ENCODE measurements at regions not wholly inside any gene's neighbourhood (a gene's known extent, or its start where the extent isn't known, plus 50 kb on each side); places are given as distances from the start of the nearest gene placed in this dataset.

DNA sequence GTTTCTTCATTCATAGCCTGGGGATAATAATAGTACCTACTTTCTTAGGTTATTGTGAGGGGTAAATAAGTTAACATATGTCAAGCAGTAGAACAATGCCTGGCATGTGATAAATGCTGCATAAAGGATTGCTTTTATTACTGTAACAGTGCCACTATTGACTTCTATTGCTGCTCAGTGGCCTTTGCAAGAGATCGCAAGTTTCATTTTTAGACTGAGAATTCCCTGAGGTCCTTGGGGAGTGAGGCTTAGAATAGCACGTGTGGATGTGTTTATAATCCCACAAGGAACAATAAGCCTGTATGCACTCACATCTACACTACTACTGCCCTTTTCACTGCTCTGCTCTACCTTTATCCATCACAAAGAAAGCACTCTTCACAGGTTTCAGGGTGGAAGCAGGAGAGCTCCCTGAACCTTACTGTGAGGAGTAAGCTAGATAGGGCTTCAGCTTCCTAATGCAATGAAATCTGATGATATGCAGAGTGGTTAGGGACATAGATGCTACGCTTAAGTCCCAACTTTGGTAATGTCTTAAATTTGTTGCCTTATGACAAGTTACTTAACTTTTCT is 302.6 kb downstream of the SNAPC1 start (continued):
- TF ChIP-seq ETV5 (CRISPR knock-in tag; IDR thresholded peaks at IDR 0.05; ENCODE audit: borderline replicate concordance) = no peak
- TF ChIP-seq, protein P1, sequence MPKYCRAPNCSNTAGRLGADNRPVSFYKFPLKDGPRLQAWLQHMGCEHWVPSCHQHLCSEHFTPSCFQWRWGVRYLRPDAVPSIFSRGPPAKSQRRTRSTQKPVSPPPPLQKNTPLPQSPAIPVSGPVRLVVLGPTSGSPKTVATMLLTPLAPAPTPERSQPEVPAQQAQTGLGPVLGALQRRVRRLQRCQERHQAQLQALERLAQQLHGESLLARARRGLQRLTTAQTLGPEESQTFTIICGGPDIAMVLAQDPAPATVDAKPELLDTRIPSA (CRISPR knock-in tag; IDR thresholded peaks at IDR 0.05; ENCODE audit: borderline replicate concordance) = no peak
- no peak for TF ChIP-seq ZNF138 (CRISPR knock-in tag; IDR thresholded peaks at IDR 0.05; ENCODE audit: low read depth)
- TF ChIP-seq MEIS1 (CRISPR knock-in tag; IDR thresholded peaks at IDR 0.05; ENCODE audit: borderline replicate concordance) = no peak
- no peak for TF ChIP-seq ZNF567 (CRISPR knock-in tag; IDR thresholded peaks at IDR 0.05; ENCODE audit: borderline replicate concordance)
- TF ChIP-seq LCORL (IDR thresholded peaks at IDR 0.05) = no peak
- no peak for TF ChIP-seq LCORL (CRISPR knock-in tag; IDR thresholded peaks at IDR 0.05)

DNA sequence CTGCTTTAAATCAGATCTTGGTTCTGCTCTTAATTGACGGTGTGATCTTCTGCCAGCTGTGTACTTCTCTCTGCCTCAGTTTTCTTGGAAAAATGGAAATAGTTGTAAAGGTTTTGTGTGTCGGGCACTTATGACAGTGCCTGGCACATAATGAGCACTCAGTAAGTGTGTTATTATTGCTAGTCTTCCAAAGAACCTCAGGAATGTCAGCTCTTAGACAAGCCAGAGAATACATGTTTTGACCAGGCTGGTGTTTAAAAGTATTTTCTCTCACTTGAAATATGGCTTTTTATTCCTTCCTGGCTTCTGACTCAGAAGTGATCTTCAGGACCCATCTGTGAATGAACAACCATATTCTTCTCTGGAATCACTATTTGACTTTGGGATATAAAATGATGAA is 304.1 kb downstream of the SNAPC1 start:
- WGBS (ENCODE audit: low lambda C conversion rate) = 5% methylated on average over 2 of the region's 2 CpGs
- Histone ChIP-seq H3K4me1 (ENCODE audit: insufficient read depth, low read length) (no peaks in the 10 kb centered on the region), H3K36me3 (replicated peaks in 1 of 2; ENCODE audit: control insufficient read depth in 1 of 2, insufficient read depth in 2 of 2, low read length in 2 of 2) (no peaks in the 10 kb centered on the region), H3K9ac (ENCODE audit: insufficient read depth, low read depth, low read length) (no peak overlapping the region), H3K27me3 (ENCODE audit: control insufficient read depth in 1 of 2, insufficient read depth in 2 of 2, low read length in 2 of 2) (peaks cover 0 to 4% of the 10 kb centered on the region in 2 experiments; a peak in 1 of 5 replicates), H2AFZ (ENCODE audit: low read length) (no peak overlapping the region), H3K79me2 (ENCODE audit: insufficient read depth, low read length) (no peaks in the 10 kb centered on the region), H3K9me3 (ENCODE audit: low read length) (no peaks in the 10 kb centered on the region), H3K4me3 (replicated peaks in 1 of 3; ENCODE audit: insufficient read depth in 1 of 3, low read depth in 2 of 3, low read length in 3 of 3) (no peak overlapping the region), H3K27ac (ENCODE audit: extremely low read length, insufficient read depth, low read length) (no peak overlapping the region), H4K20me1 (ENCODE audit: insufficient read depth, low read length) (no peaks in the 10 kb centered on the region), H3K4me2 (ENCODE audit: low read depth, low read length) (no peak overlapping the region)
- BruUV-seq (replicated peaks) = no TSS peak
- no peak for DNase-seq (ENCODE audit: low spot score)
- ChIA-PET CTCF (ENCODE audit: low intra/inter-chr PET ratio, low total read pairs) (no interaction called here), POLR2A (no interaction called here)
- ATAC-seq = no peak
- intact Hi-C loops (cut with micrococcal nuclease; ENCODE audit: unreplicated experiment) (no loop called here), in situ Hi-C loops (cut with HindIII; ENCODE audit: extremely low pct_ligation_motif_present, low pct_unique_long_range_greater_than_20kb) (no loop called here)
- FAIRE-seq = no peak
- TF ChIP-seq, protein P2, sequence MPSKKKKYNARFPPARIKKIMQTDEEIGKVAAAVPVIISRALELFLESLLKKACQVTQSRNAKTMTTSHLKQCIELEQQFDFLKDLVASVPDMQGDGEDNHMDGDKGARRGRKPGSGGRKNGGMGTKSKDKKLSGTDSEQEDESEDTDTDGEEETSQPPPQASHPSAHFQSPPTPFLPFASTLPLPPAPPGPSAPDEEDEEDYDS (CRISPR knock-in tag; IDR thresholded peaks at IDR 0.05) = no peak
- TF ChIP-seq ZNF12 (CRISPR knock-in tag; IDR thresholded peaks at IDR 0.05) (no peak), NFAT5 (CRISPR knock-in tag; IDR thresholded peaks at IDR 0.05) (no peak), DBP (CRISPR knock-in tag; IDR thresholded peaks at IDR 0.05; ENCODE audit: not compliant biosample characterization) (no peak), ZNF382 (CRISPR knock-in tag; IDR thresholded peaks at IDR 0.05; ENCODE audit: borderline replicate concordance) (no peak)
- TF ChIP-seq, protein P3, sequence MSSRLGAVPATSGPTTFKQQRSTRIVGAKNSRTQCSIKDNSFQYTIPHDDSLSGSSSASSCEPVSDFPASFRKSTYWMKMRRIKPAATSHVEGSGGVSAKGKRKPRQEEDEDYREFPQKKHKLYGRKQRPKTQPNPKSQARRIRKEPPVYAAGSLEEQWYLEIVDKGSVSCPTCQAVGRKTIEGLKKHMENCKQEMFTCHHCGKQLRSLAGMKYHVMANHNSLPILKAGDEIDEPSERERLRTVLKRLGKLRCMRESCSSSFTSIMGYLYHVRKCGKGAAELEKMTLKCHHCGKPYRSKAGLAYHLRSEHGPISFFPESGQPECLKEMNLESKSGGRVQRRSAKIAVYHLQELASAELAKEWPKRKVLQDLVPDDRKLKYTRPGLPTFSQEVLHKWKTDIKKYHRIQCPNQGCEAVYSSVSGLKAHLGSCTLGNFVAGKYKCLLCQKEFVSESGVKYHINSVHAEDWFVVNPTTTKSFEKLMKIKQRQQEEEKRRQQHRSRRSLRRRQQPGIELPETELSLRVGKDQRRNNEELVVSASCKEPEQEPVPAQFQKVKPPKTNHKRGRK (CRISPR knock-in tag; IDR thresholded peaks at IDR 0.05) = no peak

All from HepG2 (cell line).